T-helper 17 cell (primary cell): ENCODE measurements at regions not wholly inside any gene's neighbourhood (a gene's known extent, or its start where the extent isn't known, plus 50 kb on each side); places are given as distances from the start of the nearest gene placed in this dataset.

Experiments used
- ATAC-seq: fragments of 150-1000 bp; cut with Tn5 transposase; 2 replicates; pipeline ENCODE4 v1.10.0; 2021; ENCODE audit warnings: mild to moderate bottlenecking, moderate library complexity
- DNase-seq, 3 donors: peaks; one replicate each; pipeline versions ENCODE4 v3.0.0 to v3.0.0-alpha.2; 2020 to 2021
- H3K9me3 ChIP-seq: one replicate; pipeline ENCODE4 v1.7.0; 2013; ENCODE audit warnings: low read length, mild to moderate bottlenecking; ENCODE audit not compliant: control insufficient read depth, poor library complexity, severe bottlenecking
- H3K27ac Mint-ChIP-seq: one replicate; pipeline ENCODE4 v1.8.0; 2022; ENCODE audit warnings: mild to moderate bottlenecking, moderate library complexity, mixed read lengths
- H3K27me3 Mint-ChIP-seq: one replicate; pipeline ENCODE4 v1.8.0; 2022; ENCODE audit warnings: mixed read lengths
- H3K36me3 Mint-ChIP-seq: one replicate; pipeline ENCODE4 v1.8.0; 2022; ENCODE audit warnings: low read depth, mixed read lengths
- H3K4me1 Mint-ChIP-seq: one replicate; pipeline ENCODE4 v1.8.0; 2022; ENCODE audit warnings: mild to moderate bottlenecking, mixed read lengths
- H3K4me3 Mint-ChIP-seq: one replicate; pipeline ENCODE4 v1.8.0; 2022; ENCODE audit warnings: mild to moderate bottlenecking, moderate library complexity, mixed read lengths

DNA sequence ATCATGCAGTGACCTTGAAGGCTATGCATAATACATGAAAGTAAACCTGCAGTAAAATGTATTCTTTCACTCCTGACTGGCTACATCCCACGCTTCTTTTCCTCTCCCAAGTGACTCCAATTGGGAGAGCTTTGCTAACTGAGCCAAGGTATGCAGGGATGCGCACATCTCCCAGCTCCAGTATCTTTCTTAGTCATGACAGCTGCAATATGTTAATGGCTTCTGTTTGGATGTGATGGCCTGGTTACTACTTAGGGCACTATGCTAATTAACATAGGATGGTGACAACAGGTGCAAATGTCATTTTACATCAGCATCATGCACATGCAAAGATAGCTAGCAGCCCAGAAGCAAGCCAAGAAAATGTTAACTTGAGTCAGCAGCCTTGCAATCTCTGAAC is 134.7 kb downstream of the POU4F1 start:
- H3K9me3 ChIP-seq: no peaks in the 10 kb centered on the region
- H3K36me3 Mint-ChIP-seq: no peaks in the 10 kb centered on the region
- DNase-seq (no peak), ATAC-seq (no peak)
- H3K4me3 Mint-ChIP-seq: no peak overlapping the region
- H3K27me3 Mint-ChIP-seq: peaks cover 28% of the 10 kb centered on the region
- H3K4me1 Mint-ChIP-seq: no peaks in the 10 kb centered on the region
- no peak overlapping the region for H3K27ac Mint-ChIP-seq

- H3K4me1 Mint-ChIP-seq: no peaks in the 10 kb centered on the region
- no peak for ATAC-seq
- H3K27me3 Mint-ChIP-seq: peaks cover 14% of the 10 kb centered on the region
- H3K9me3 ChIP-seq: no peaks in the 10 kb centered on the region
- no peak overlapping the region for H3K4me3 Mint-ChIP-seq
- DNase-seq: no peak
- no peaks in the 10 kb centered on the region for H3K36me3 Mint-ChIP-seq
- no peak overlapping the region for H3K27ac Mint-ChIP-seq
Observed at GRCh38 chr13:78465250-78465649, 138.1 kb downstream of the POU4F1 start.

DNA sequence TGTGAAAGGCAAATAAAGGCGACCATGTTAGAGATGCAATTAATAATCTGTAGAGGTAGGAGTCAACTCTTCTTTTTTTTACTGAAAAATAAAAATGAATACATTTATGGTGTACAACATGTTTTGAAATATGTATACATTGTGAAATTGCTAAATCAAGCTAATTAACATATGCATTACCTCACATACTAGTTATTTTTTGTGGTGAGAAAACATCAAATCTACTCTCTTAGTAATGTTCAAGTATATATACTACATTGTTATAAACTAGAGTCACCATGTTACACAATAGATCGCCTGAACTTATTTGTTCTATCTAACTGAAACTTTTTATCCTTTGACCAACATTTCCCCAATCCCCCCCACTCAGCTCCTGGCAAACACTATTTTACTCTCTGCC is 143.2 kb downstream of the POU4F1 start:
- ATAC-seq (no peak), DNase-seq (no peak)
- Mint-ChIP-seq H3K27ac (no peak overlapping the region), H3K4me1 (no peaks in the 10 kb centered on the region), H3K36me3 (no peaks in the 10 kb centered on the region), H3K27me3 (peaks cover 9% of the 10 kb centered on the region), H3K4me3 (no peak overlapping the region)
- no peaks in the 10 kb centered on the region for H3K9me3 ChIP-seq

DNA sequence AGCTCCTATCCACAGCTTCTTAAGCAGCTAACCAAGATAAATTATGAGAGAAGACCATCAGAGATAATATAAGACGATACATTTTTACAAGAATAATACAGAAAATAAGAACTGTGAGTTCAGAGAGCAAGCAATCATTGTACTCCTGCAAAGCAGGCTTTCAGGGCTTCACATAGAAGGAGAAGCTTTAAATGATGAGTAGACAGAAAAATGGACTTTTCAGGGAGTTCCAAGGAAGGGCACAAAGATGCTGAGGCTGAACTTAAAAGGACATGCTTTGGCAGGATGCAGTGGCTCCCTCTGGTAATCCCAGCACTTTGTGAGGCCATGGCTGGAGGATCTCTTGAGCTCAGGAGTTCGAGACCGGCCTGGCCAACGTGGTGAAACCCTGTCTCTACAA is 159.5 kb downstream of the POU4F1 start:
- Mint-ChIP-seq H3K4me3 (no peak overlapping the region), H3K27ac (no peak overlapping the region), H3K36me3 (no peaks in the 10 kb centered on the region), H3K27me3 (no peaks in the 10 kb centered on the region), H3K4me1 (no peaks in the 10 kb centered on the region)
- ATAC-seq (no peak), DNase-seq (no peak)
- H3K9me3 ChIP-seq: no peaks in the 10 kb centered on the region

- DNase-seq (no peak), ATAC-seq (no peak)
- Mint-ChIP-seq H3K4me3 (no peak overlapping the region), H3K27ac (no peak overlapping the region), H3K4me1 (no peaks in the 10 kb centered on the region), H3K27me3 (no peaks in the 10 kb centered on the region), H3K36me3 (no peaks in the 10 kb centered on the region)
- H3K9me3 ChIP-seq: no peaks in the 10 kb centered on the region
Observed at GRCh38 chr13:78437781-78438180, 165.6 kb downstream of the POU4F1 start.

- ATAC-seq: no peak
- no peaks in the 10 kb centered on the region for H3K27me3 Mint-ChIP-seq
- H3K9me3 ChIP-seq: no peaks in the 10 kb centered on the region
- no peaks in the 10 kb centered on the region for H3K4me1 Mint-ChIP-seq
- H3K4me3 Mint-ChIP-seq: no peak overlapping the region
- DNase-seq: no peak
- no peaks in the 10 kb centered on the region for H3K36me3 Mint-ChIP-seq
- no peak overlapping the region for H3K27ac Mint-ChIP-seq
Observed at GRCh38 chr13:78436311-78436710, 167.0 kb downstream of the POU4F1 start.

- no peaks in the 10 kb centered on the region for H3K4me1 Mint-ChIP-seq
- peaks cover 18% of the 10 kb centered on the region for H3K27me3 Mint-ChIP-seq
- H3K36me3 Mint-ChIP-seq: no peaks in the 10 kb centered on the region
- no peak overlapping the region for H3K4me3 Mint-ChIP-seq
- ATAC-seq: no peak
- H3K9me3 ChIP-seq: no peaks in the 10 kb centered on the region
- no peak overlapping the region for H3K27ac Mint-ChIP-seq
- DNase-seq: no peak
Observed at GRCh38 chr13:78431328-78431727, 172.0 kb downstream of the POU4F1 start.

DNA sequence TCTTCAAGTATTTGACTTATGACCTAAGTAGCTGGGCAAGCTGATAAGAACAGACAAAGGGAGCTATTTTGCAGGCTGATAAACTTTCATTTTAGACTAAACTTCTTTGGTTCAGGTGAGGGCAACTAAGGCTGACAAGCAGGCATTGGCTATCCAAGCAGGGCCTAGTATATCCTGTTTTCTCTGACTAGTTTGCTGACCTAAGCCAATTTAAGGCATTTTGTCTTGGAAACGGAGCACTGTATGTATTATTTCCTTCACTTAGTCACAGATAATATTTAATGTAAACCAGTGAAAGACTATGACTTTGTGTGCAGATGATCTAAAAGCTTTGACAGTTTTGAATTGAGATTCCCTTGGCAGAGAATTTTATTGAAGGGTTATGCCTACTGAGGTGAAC is 172.5 kb downstream of the POU4F1 start:
- DNase-seq (no peak), ATAC-seq (no peak)
- no peaks in the 10 kb centered on the region for H3K36me3 Mint-ChIP-seq
- H3K4me1 Mint-ChIP-seq: no peaks in the 10 kb centered on the region
- no peak overlapping the region for H3K27ac Mint-ChIP-seq
- peaks cover 18% of the 10 kb centered on the region for H3K27me3 Mint-ChIP-seq
- H3K4me3 Mint-ChIP-seq: no peak overlapping the region
- H3K9me3 ChIP-seq: no peaks in the 10 kb centered on the region

DNA sequence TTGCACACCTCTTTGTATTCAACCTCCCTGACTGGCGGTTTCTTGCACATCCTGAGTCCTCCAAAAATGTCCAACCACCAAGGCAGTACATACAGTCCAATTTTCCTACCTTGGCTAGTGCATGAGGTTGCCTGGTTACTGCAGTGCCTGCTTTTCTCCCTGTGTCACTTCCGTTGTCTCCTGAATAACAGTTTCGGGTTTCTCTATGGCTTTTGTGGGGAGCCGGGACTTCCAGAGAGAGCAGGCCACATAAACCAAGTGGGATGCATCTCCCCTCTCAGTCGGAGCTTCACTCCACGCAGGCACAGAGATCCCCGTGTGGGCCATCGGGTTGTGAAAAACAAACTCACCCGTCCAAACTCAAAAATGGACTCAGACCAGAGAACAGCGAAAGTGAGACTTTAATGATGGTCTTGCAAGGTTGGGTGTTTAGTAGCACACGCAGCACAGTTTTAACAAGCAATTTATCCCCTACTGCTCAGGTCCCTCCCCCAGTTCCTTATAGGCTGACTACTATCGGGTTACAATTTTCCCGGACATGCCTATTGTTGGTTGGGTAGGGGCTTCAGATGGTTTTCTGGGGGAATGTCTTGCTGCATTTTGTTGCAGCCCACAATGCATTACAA is 173.1 kb downstream of the POU4F1 start:
- H3K27ac Mint-ChIP-seq: no peak overlapping the region
- peaks cover 18% of the 10 kb centered on the region for H3K27me3 Mint-ChIP-seq
- ATAC-seq: no peak
- no peaks in the 10 kb centered on the region for H3K36me3 Mint-ChIP-seq
- no peaks in the 10 kb centered on the region for H3K4me1 Mint-ChIP-seq
- DNase-seq: no peak
- H3K4me3 Mint-ChIP-seq: no peak overlapping the region
- no peaks in the 10 kb centered on the region for H3K9me3 ChIP-seq

- ATAC-seq (no peak), DNase-seq (no peak)
- no peaks in the 10 kb centered on the region for H3K9me3 ChIP-seq
- peaks cover 18% of the 10 kb centered on the region for H3K27me3 Mint-ChIP-seq
- no peaks in the 10 kb centered on the region for H3K36me3 Mint-ChIP-seq
- H3K4me3 Mint-ChIP-seq: no peak overlapping the region
- no peaks in the 10 kb centered on the region for H3K4me1 Mint-ChIP-seq
- no peak overlapping the region for H3K27ac Mint-ChIP-seq
Observed at GRCh38 chr13:78428646-78429045, 174.7 kb downstream of the POU4F1 start.

DNA sequence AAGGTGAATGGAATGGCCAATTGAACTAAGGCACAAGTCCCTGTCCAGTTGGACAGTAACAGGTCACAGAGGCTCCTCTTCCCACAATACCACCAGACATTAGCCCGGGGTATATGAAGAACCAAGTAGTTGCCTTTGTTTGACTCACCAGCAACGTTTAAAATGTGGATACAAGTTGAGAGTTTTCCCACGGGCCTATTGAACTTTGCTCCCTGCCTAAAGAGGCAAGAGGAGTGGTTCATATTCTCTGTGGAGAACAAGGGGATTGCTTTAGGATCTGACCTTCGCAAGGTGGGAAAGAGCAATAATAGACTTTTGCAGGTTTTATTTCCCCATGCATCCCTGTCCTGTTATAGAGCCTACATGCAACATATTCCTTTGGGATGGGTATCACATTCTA is 177.2 kb downstream of the POU4F1 start:
- Mint-ChIP-seq H3K27ac (no peak overlapping the region), H3K4me1 (no peaks in the 10 kb centered on the region), H3K27me3 (peaks cover 18% of the 10 kb centered on the region), H3K4me3 (no peak overlapping the region), H3K36me3 (no peaks in the 10 kb centered on the region)
- ATAC-seq (no peak), DNase-seq (no peak)
- H3K9me3 ChIP-seq: no peaks in the 10 kb centered on the region

DNA sequence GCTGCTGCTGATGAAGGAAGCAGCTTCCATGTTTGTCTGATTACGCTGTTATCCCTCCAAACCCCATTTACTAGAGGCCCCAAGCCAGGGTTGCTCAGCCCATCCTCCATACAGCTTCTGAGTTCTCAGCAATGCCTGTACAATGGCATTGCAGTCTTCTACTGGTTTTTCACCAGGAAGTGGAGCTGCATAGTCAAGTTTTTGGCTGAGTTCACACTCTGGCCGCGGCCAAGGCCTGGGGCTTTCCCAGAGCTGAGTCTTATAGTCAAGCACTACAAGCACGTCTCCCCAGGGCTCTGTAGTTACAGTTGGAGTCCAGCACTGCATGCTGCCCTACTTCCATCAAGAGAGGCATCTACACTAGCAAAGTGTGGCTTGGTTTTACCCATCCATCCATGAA is 182.5 kb downstream of the POU4F1 start:
- H3K4me3 Mint-ChIP-seq: no peak overlapping the region
- H3K36me3 Mint-ChIP-seq: no peaks in the 10 kb centered on the region
- H3K9me3 ChIP-seq: no peaks in the 10 kb centered on the region
- H3K4me1 Mint-ChIP-seq: no peaks in the 10 kb centered on the region
- ATAC-seq (no peak), DNase-seq (no peak)
- H3K27me3 Mint-ChIP-seq: peaks cover 5% of the 10 kb centered on the region
- no peak overlapping the region for H3K27ac Mint-ChIP-seq

- H3K27ac Mint-ChIP-seq: no peak overlapping the region
- DNase-seq: no peak
- H3K27me3 Mint-ChIP-seq: no peaks in the 10 kb centered on the region
- no peak overlapping the region for H3K4me3 Mint-ChIP-seq
- no peak for ATAC-seq
- H3K36me3 Mint-ChIP-seq: no peaks in the 10 kb centered on the region
- H3K4me1 Mint-ChIP-seq: no peaks in the 10 kb centered on the region
- no peaks in the 10 kb centered on the region for H3K9me3 ChIP-seq
Observed at GRCh38 chr13:78413887-78414553, 189.3 kb downstream of the POU4F1 start.

DNA sequence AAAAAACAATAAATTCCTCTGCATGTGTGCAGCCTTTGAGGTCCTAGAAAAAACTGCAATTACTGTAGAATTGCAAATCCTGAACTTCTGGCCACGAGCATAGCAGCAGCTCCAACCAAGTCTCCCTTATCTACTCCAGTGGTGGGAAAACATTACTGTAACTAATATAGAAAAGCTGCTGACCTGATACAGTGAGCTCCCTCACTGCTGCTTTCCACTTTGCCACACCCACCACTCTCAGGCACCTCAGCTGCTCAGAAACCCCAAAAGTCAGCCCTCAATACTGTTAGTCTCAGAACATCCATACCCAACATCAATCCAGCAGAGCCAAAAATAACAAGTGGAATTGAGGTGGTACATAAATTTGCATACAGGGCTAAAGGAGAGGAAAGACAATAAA is 192.5 kb downstream of the POU4F1 start:
- Mint-ChIP-seq H3K36me3 (no peaks in the 10 kb centered on the region), H3K27me3 (no peaks in the 10 kb centered on the region), H3K4me1 (no peaks in the 10 kb centered on the region), H3K27ac (no peak overlapping the region), H3K4me3 (no peak overlapping the region)
- DNase-seq (no peak), ATAC-seq (no peak)
- no peaks in the 10 kb centered on the region for H3K9me3 ChIP-seq
